HG03354 (cell line): ENCODE measurements at regions not wholly inside any gene's neighbourhood (a gene's known extent, or its start where the extent isn't known, plus 50 kb on each side); places are given as distances from the start of the nearest gene placed in this dataset.
"Not testable (repeated sequence)": the region's sequence is repeated elsewhere in the genome, so short reads cannot be mapped to it uniquely, and the experiment has no call there.

Source experiments
- ATAC-seq: cut with Tn5 transposase; IDR thresholded peaks from one replicate; pipeline ENCODE4 v1.9.1; 2021; ENCODE audit warnings: mild to moderate bottlenecking; ENCODE audit not compliant: unreplicated experiment, poor library complexity, severe bottlenecking

DNA sequence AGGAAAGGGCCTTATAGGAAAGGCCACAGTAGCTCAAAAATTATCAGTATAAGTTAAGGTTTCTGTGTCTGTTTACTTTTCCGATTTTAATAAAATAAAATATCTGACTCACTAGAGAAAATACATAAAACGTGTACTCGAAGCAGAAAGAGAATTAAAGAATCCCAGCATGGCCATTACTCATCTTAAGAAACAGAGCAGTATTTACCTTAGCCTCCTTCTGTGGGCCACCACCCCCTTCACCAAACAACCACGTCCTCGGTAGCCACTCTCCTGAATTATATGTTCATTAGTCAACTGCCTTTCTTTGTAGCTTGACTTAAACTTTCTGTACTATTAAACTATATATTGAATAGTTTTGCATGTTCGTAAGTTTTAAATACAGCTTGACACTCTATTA is 72.2 kb upstream of the SPTLC3 start:
- ATAC-seq: no peak

DNA sequence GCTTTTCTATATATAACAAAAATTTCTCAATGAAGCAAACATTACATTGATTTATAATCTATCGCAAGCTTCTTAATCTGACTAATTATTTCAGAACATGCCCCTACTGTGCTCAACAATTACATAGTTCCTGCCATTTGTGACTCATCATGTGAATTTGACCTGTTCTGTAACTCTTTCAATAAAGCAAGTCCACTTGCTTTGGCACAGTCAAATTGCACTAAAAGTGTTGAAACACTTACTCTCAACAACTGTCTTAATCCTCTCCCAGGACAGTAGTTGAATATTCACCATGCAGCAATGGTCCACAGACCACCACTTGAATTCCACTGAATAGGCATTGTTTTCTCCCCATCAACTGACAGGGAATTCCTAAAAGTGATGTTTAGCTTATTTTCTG is 67.7 kb upstream of the SPTLC3 start:
- no peak for ATAC-seq

DNA sequence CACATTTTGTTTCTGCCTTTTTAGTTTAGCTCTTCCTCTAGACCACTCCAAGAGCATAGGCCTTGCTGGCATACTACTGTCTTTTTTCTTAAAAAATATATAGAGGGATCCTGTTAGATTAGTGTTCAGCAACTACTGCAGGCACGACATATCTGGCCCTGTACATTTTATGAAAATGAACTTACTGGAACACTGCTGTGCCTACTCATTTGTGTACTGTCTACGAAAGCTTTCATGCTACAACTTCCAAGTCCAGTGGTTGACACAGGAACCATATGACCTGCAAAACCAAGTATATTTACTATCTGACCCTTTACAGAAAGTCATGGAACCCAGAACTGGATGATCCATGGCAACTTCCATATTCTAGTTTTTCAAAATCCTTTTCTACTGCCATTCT is 66.6 kb upstream of the SPTLC3 start:
- no peak for ATAC-seq

DNA sequence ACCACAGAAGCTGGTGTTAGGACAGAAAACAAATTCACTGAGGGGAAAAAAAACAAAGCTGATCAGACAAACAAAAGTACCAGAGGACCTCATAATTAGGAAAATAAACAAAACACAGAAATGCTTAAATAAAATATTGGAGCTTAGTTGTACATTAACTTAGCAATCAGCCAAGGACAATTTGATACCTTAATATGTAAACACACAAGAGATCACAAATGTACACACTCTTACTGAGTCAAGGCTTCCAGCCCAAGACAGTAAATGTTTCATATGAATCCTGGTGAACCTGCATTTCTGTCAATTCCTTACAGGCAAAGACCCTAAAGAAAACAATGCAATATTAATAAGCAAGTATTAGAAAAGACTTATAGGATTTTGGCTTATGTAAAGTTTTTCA is 62.0 kb upstream of the SPTLC3 start:
- ATAC-seq: no peak

DNA sequence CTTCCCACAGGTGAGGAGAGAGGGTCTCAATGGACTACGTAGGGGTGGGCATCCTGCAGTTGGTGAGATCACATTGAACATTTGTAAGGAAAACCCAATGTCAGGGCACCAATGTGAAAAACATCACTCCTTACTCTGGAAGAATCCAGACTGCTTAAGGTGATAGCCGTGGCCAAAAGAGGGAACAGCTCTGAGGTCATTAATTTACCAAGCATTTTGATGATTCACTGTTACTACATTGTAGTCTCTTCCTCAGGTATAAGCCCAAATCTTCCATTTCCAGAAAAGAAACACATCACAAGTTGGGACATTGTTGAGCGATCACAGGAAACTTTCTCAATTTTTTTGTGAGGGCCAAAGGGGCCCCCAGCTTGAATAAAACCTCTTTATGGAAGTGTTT is 61.1 kb upstream of the SPTLC3 start:
- ATAC-seq: no peak

DNA sequence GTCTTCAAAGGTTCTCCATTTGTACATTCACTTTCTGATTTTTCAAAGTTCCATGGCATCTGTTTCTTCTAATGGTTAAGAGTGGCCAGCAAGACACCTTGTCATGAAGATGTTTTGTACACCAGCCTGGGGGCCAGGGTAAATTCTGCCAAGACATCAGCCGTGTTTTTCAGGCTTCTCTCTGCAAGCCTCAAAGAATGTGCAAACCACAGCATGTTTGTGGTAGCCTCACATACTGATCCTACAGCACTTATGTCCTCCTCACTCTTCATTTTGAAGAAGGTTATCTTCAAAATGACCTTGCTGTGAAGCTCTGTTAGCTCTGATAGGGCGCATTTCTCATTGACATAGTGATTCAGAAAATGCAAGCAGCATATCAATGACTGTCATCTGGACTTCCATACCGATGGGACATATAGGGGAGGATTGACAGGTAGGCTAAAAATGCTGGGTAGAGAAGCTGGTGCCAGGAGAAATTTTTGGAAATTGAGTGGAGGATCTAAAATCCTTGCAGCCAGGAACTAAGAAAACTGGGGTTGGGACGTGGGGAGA is 59.3 kb upstream of the SPTLC3 start:
- no peak for ATAC-seq

DNA sequence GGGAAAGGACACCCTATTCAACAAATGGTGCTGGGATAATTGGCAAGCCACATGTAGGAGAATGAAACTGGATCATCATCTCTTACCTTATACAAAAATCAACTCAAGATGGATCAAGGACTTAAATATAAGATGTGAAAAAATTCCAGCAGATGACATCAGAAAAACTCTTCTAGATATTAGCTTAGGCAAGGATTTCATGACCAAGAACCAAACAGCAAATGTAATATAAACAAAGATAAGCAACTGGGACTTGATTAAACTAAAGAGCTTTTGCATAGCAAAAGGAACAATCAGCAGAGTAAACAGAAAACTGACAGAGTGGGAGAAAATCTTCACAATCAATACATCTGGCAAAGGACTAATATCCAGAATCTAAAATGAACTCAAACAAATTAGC is 54.5 kb upstream of the SPTLC3 start:
- not testable (repeated sequence) for ATAC-seq

DNA sequence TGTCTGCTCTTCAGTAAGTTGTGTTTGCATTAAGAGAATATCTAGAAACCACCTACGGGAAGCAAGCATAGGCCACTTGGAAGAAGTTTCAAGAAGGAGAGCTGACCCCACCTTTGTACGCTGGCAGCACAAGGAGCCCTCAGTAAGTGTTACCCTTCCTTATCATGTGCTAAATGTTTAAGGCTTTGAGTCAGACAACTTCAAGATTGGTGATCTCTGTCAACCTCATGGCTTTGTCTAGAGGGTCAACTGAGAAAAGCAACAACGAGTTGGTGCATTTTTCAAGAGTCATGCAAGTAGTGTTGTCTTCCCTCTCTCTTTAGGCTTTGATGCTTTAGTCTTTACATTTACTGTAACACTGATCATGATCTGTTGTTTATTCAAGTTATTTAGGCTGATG is 53.2 kb upstream of the SPTLC3 start:
- no peak for ATAC-seq

DNA sequence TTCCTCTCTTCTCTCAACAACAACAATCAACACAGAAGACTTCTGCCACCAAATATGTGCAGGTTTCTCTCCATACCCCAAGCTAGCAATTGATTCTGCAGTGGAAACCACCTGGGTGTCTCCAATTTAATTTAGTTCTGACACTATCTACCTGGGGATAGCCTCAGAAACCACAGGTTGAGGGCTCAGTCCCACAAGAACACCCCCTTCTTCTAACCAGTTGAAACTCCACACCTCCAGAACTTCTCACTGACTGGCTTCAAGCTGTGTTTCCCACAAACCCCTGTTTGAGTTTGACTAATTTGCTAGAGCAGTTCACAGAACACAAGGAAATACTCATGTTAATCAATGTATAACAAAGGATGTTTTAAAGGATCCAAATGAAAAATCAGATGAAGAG is 52.5 kb upstream of the SPTLC3 start:
- no peak for ATAC-seq

DNA sequence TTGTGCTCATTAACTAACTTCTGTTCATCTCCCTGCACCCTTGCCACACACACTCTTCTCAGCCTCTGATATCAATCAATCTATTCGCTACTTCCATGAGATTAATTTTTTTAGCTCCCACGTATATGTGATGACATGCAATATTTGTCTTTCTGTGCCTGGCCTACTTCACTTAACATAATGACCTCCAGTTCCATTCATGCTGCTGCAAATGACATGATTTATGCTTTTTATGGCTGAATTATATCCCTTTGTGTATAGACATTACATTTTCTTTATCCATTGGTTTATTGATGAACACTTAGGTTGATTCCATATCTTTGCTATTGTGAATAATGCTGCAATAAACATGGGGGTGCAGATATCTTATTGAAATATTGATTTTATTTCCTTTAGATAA is 50.8 kb upstream of the SPTLC3 start:
- no peak for ATAC-seq
